Esophagus muscularis mucosa (tissue), 4 donors: ENCODE measurements at regions not wholly inside any gene's neighbourhood (a gene's known extent, or its start where the extent isn't known, plus 50 kb on each side); places are given as distances from the start of the nearest gene placed in this dataset.

Experiments
- DNase-seq: peaks from one replicate; pipeline ENCODE4 v3.0.0-alpha.2; 2017; ENCODE audit errors: extremely low spot score
- H3K27ac ChIP-seq, 4 donors: fragments of 200-600 bp; sonication (generic); replicated peaks in 1 of 4; 1 replicate in 3 of 4; 2 replicates in 1 of 4; pipeline ENCODE4 v1.5.1; 2016 to 2019; ENCODE audit warnings: mild to moderate bottlenecking in 1 of 4
- H3K27me3 ChIP-seq, 4 donors: fragments of 200-600 bp; sonication (generic); one replicate each; pipeline versions ENCODE4 v1.5.1 to v1.6.0; 2016 to 2019
- H3K36me3 ChIP-seq, 4 donors: fragments of 200-600 bp; sonication (generic); one replicate each; pipeline ENCODE4 v1.5.1; 2016 to 2019
- H3K4me1 ChIP-seq, 4 donors: fragments of 200-600 bp; sonication (generic); one replicate each; pipeline ENCODE4 v1.5.1; 2016 to 2019
- H3K4me3 ChIP-seq, 4 donors: fragments of 200-600 bp; sonication (generic); 1 replicate in 2 of 4; 2 replicates in 2 of 4; pipeline ENCODE4 v1.5.1; 2016 to 2019; ENCODE audit warnings: mild to moderate bottlenecking in 4 of 4, moderate library complexity in 1 of 4
- H3K9me3 ChIP-seq, 4 donors: fragments of 200-600 bp; sonication (generic); 1 replicate in 3 of 4; 2 replicates in 1 of 4; pipeline ENCODE4 v1.5.1; 2016 to 2019
- EP300 ChIP-seq: sonication (generic); formaldehyde crosslinking; IDR thresholded peaks from one replicate; pipeline ENCODE4 v1.6.1; 2017; ENCODE audit warnings: antibody characterized with exemption
- POLR2A ChIP-seq: fragments of 450-650 bp; IDR thresholded peaks from one replicate; pipeline ENCODE4 v1.6.1; 2017; ENCODE audit warnings: antibody characterized with exemption, moderate library complexity, mild to moderate bottlenecking, low read depth
- POLR2AphosphoS5 ChIP-seq, 2 donors: sonication (generic); formaldehyde crosslinking; IDR thresholded peaks; one replicate each; pipeline ENCODE4 v1.6.1; 2017; ENCODE audit warnings: antibody characterized with exemption in 2 of 2
- WGBS: methylation state at CpG from one replicate; pipeline ENCODE4 v1.1.5; 2018; 5-methylcytosine and 5-hydroxymethylcytosine counted together
- intact Hi-C: fragments of 100-400 bp; cut with DNase I; formaldehyde crosslinking; loops from one replicate; pipeline ENCODE4 v1.15.1; 2023
- TF ChIP-seq, protein P1 (sequence below), 3 experiments: fragments of 200-600 bp in 2 of 3; fragments of 450-650 bp in 1 of 3; sonication (generic) in 2 of 3; IDR thresholded peaks; one replicate each; pipeline ENCODE4 v1.5.1; 2017 to 2019; ENCODE audit warnings: antibody characterized with exemption in 3 of 3, mild to moderate bottlenecking in 2 of 3, moderate library complexity in 1 of 3

DNA sequence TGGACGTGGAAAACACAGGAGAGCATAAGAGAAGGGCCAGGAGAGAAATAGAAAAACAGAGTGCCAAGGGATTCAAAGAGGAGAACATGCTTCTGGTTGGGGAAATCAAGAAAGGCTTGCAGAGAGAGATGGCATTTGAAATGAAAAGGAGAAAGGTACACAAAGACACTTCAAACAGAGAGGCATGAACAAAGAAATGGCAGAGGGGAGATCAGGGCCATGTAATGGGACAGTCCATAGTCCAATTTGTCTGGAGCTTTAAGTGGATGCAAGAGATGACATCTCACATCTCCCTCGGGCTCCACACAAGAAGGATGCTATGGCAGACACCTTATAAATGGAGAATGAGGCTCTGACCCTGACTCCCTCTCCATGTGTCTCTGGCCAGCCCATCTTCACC lies 331.1 kb downstream of the MLLT3 start:
- Histone ChIP-seq H3K9me3 (no peaks in the 10 kb centered on the region), H3K4me1 (peaks cover 0 to 9% (median 5%) of the 10 kb centered on the region in 4 donors), H3K27me3 (no peaks in the 10 kb centered on the region), H3K36me3 (no peaks in the 10 kb centered on the region), H3K27ac (no peak overlapping the region), H3K4me3 (no peak overlapping the region)
- 81% methylated on average over 2 of the region's 2 CpGs for WGBS
- no peak for DNase-seq
- intact Hi-C loops: no loop called here
- TF ChIP-seq POLR2AphosphoS5 (IDR thresholded peaks at IDR 0.05) (no peak), EP300 (no peak), POLR2A (no peak)
- TF ChIP-seq, protein P1, sequence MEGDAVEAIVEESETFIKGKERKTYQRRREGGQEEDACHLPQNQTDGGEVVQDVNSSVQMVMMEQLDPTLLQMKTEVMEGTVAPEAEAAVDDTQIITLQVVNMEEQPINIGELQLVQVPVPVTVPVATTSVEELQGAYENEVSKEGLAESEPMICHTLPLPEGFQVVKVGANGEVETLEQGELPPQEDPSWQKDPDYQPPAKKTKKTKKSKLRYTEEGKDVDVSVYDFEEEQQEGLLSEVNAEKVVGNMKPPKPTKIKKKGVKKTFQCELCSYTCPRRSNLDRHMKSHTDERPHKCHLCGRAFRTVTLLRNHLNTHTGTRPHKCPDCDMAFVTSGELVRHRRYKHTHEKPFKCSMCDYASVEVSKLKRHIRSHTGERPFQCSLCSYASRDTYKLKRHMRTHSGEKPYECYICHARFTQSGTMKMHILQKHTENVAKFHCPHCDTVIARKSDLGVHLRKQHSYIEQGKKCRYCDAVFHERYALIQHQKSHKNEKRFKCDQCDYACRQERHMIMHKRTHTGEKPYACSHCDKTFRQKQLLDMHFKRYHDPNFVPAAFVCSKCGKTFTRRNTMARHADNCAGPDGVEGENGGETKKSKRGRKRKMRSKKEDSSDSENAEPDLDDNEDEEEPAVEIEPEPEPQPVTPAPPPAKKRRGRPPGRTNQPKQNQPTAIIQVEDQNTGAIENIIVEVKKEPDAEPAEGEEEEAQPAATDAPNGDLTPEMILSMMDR (IDR thresholded peaks at IDR 0.05): no peak

- no peak for DNase-seq
- TF ChIP-seq POLR2A (no peak), POLR2AphosphoS5 (IDR thresholded peaks at IDR 0.05) (no peak), EP300 (no peak)
- TF ChIP-seq, protein P1 (IDR thresholded peaks at IDR 0.05): no peak
- 82% methylated on average over 6 of the region's 6 CpGs for WGBS
- no peak overlapping the region for H3K27ac ChIP-seq
- H3K9me3 ChIP-seq: no peaks in the 10 kb centered on the region
- peaks cover 0 to 6% (median 1%) of the 10 kb centered on the region in 4 donors for H3K4me1 ChIP-seq
- H3K27me3 ChIP-seq: no peaks in the 10 kb centered on the region
- intact Hi-C loops: no loop called here
- no peaks in the 10 kb centered on the region for H3K36me3 ChIP-seq
- H3K4me3 ChIP-seq: no peak overlapping the region
Measured at GRCh38 chr9:20290257-20290656, 332.0 kb downstream of the MLLT3 start.

GRCh38 chr9:20289423-20290010 lies 332.8 kb downstream of the MLLT3 start:
- no peak overlapping the region for H3K4me3 ChIP-seq
- H3K27ac ChIP-seq: no peak overlapping the region
- DNase-seq: no peak
- H3K9me3 ChIP-seq: no peaks in the 10 kb centered on the region
- intact Hi-C loops: no loop called here
- WGBS: 82% methylated on average over 9 of the region's 9 CpGs
- TF ChIP-seq EP300 (no peak), POLR2A (no peak)
- no peaks in the 10 kb centered on the region for H3K27me3 ChIP-seq
- H3K36me3 ChIP-seq: no peaks in the 10 kb centered on the region
- H3K4me1 ChIP-seq: peaks cover 0 to 6% (median 0%) of the 10 kb centered on the region in 4 donors

- H3K27me3 ChIP-seq: no peaks in the 10 kb centered on the region
- H3K9me3 ChIP-seq: no peaks in the 10 kb centered on the region
- no peak overlapping the region for H3K4me3 ChIP-seq
- 75% methylated on average over 3 of the region's 3 CpGs for WGBS
- DNase-seq: no peak
- intact Hi-C loops: no loop called here
- H3K4me1 ChIP-seq: peaks cover 0 to 6% (median 1%) of the 10 kb centered on the region in 4 donors
- TF ChIP-seq, protein P1 (IDR thresholded peaks at IDR 0.05): no peak
- no peak for TF ChIP-seq POLR2A
- no peak for TF ChIP-seq POLR2AphosphoS5 (IDR thresholded peaks at IDR 0.05)
- TF ChIP-seq EP300: no peak
- no peaks in the 10 kb centered on the region for H3K36me3 ChIP-seq
- no peak overlapping the region for H3K27ac ChIP-seq
Measured at GRCh38 chr9:20286969-20287368, 335.3 kb downstream of the MLLT3 start.

DNA sequence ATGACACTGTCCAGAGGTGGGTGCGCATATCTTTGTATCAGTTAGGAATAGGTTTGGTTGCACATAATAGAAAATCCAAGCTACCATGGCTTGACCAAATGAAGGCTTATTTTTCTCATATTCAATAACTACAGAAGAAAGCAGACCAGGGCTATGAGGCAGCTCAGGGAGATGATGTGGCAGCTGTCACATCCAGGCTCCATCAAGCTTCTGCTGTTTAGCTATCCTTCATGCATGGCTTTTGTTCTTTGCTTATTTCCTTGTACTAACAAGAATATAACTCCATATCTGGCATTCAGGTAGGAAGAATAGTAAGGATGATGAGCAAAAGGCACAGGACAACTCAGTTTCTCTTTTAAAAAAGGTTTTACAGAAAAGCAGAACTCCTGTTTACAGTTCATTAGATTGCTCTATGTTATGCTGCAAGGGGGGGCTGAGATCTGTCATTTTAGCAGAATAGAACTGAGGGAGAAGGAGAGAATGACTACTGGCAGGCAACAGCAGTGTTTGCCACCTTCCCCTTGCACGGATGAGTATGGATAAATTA lies 336.1 kb downstream of the MLLT3 start:
- H3K4me1 ChIP-seq: peaks cover 0 to 6% (median 1%) of the 10 kb centered on the region in 4 donors
- TF ChIP-seq POLR2AphosphoS5 (IDR thresholded peaks at IDR 0.05) (no peak), EP300 (no peak), POLR2A (no peak)
- TF ChIP-seq, protein P1 (IDR thresholded peaks at IDR 0.05): no peak
- 46% methylated on average over 2 of the region's 2 CpGs for WGBS
- DNase-seq: no peak
- H3K9me3 ChIP-seq: no peaks in the 10 kb centered on the region
- H3K27me3 ChIP-seq: no peaks in the 10 kb centered on the region
- H3K36me3 ChIP-seq: no peaks in the 10 kb centered on the region
- no peak overlapping the region for H3K4me3 ChIP-seq
- intact Hi-C loops: no loop called here
- no peak overlapping the region for H3K27ac ChIP-seq
